Inflammatory macrophage treated with lipopolysaccharide for 1 hour (primary cell): ENCODE measurements at regions not wholly inside any gene's neighbourhood (a gene's known extent, or its start where the extent isn't known, plus 50 kb on each side); places are given as distances from the start of the nearest gene placed in this dataset.
A peak's percentile ranks its signal among the peaks of the same experiment; 100 is the strongest.

Experiments
- DNase-seq, 2 donors: peaks; one replicate each; pipeline ENCODE4 v3.0.0-alpha.2; 2020 to 2022

GRCh38 chr11:15625691-15626090 is 511.0 kb downstream of the INSC start:
- DNase-seq = no peak

GRCh38 chr11:15627560-15627959 is 512.8 kb downstream of the INSC start:
- no peak for DNase-seq

GRCh38 chr11:15629690-15630321 is 515.1 kb downstream of the INSC start:
- peak in 1 of 2 donors; percentile 34 for DNase-seq

GRCh38 chr11:15630896-15631295 is 516.2 kb downstream of the INSC start:
- no peak for DNase-seq

GRCh38 chr11:15635521-15635920 is 520.8 kb downstream of the INSC start:
- no peak for DNase-seq

- peak; percentile 50 to 60 for DNase-seq
Measured at GRCh38 chr11:15636521-15637089, 521.9 kb downstream of the INSC start.

GRCh38 chr11:15638386-15638787 is 523.7 kb downstream of the INSC start:
- DNase-seq = peak; percentile 43 to 46

- no peak for DNase-seq
Measured at GRCh38 chr11:15640318-15640717, 525.6 kb downstream of the INSC start.

- DNase-seq = no peak
Measured at GRCh38 chr11:15641271-15642045, 526.7 kb downstream of the INSC start.

GRCh38 chr11:15645201-15645600 is 530.5 kb downstream of the INSC start:
- DNase-seq = no peak

GRCh38 chr11:15649371-15650104 is 534.8 kb downstream of the INSC start:
- no peak for DNase-seq

GRCh38 chr11:15650105-15650938 is 535.6 kb downstream of the INSC start:
- peak; percentile 70 to 95 for DNase-seq

- no peak for DNase-seq
Measured at GRCh38 chr11:15651033-15651432, 536.3 kb downstream of the INSC start.

GRCh38 chr11:15651816-15652215 is 537.1 kb downstream of the INSC start:
- no peak for DNase-seq

GRCh38 chr11:15653191-15653710 is 538.5 kb downstream of the INSC start:
- DNase-seq = no peak

GRCh38 chr11:15654451-15654850 is 539.7 kb downstream of the INSC start:
- no peak for DNase-seq

- DNase-seq = no peak
Measured at GRCh38 chr11:15655552-15655951, 540.8 kb downstream of the INSC start.

- DNase-seq = no peak
Measured at GRCh38 chr11:15657264-15657663, 542.5 kb downstream of the INSC start.

GRCh38 chr11:15660496-15660895 is 545.8 kb downstream of the INSC start:
- DNase-seq = no peak

GRCh38 chr11:15662285-15662684 is 547.6 kb downstream of the INSC start:
- no peak for DNase-seq

- no peak for DNase-seq
Measured at GRCh38 chr11:15663777-15664218, 549.1 kb downstream of the INSC start.

- no peak for DNase-seq
Measured at GRCh38 chr11:15665368-15665871, 550.7 kb downstream of the INSC start.
